Neural crest cell (in vitro differentiated cells): ENCODE measurements at regions not wholly inside any gene's neighbourhood (a gene's known extent, or its start where the extent isn't known, plus 50 kb on each side); places are given as distances from the start of the nearest gene placed in this dataset.

Experiments
- DNase-seq: peaks from one replicate; pipeline ENCODE4 v3.0.0; 2021; ENCODE audit warnings: low read depth, mixed read lengths, low spot score
- H3K27ac Mint-ChIP-seq: one replicate; pipeline ENCODE4 v1.8.0; 2021; ENCODE audit warnings: mild to moderate bottlenecking, mixed read lengths; ENCODE audit not compliant: unreplicated experiment
- H3K27me3 Mint-ChIP-seq: 2 replicates; pipeline ENCODE4 v1.8.0; 2021; ENCODE audit warnings: low read depth, mild to moderate bottlenecking, mixed read lengths
- H3K36me3 Mint-ChIP-seq: 2 replicates; pipeline ENCODE4 v1.8.0; 2021; ENCODE audit warnings: low read depth, mild to moderate bottlenecking, mixed read lengths
- H3K4me1 Mint-ChIP-seq: 2 replicates; pipeline ENCODE4 v1.8.0; 2021; ENCODE audit warnings: mixed read lengths
- H3K4me3 Mint-ChIP-seq: one replicate; pipeline ENCODE4 v1.8.0; 2021; ENCODE audit warnings: mild to moderate bottlenecking, mixed read lengths
- H3K9me3 Mint-ChIP-seq: 2 replicates; pipeline ENCODE4 v1.8.0; 2021; ENCODE audit warnings: mixed read lengths
- TF ChIP-seq, protein P1 (sequence below): fragments of 200-600 bp; sonication (generic); conservative IDR thresholded peaks from 2 replicates; pipeline ENCODE4 v1.5.0; 2021; ENCODE audit warnings: antibody characterized with exemption, mild to moderate bottlenecking

DNA sequence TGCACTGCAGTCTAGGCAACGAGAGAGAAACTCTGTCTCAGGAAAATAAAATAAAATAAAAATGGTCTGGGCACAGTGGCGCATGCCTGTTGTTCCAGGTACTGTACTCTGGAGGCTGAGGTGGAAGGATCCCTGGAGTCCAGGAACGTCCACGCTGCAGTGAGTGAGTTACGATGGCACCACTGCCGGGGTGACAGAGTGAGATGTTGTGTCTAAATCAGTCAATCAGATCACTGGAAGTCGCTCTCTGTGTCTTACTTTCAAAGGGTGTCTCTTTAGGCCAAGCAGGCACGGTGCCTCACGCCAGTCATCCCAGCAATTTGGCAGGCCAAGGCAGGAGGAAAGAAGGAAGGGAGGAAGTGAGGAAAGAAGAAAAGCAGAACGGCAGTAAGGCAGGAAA lies 112.2 kb upstream of the ANKRD30BL start:
- Mint-ChIP-seq H3K27ac (peak overlapping the region; percentile 47), H3K4me3 (no peak overlapping the region), H3K27me3 (no peaks in the 10 kb centered on the region), H3K4me1 (no peaks in the 10 kb centered on the region), H3K9me3 (peaks cover 2% of the 10 kb centered on the region), H3K36me3 (peaks cover 3% of the 10 kb centered on the region)
- TF ChIP-seq, protein P1, sequence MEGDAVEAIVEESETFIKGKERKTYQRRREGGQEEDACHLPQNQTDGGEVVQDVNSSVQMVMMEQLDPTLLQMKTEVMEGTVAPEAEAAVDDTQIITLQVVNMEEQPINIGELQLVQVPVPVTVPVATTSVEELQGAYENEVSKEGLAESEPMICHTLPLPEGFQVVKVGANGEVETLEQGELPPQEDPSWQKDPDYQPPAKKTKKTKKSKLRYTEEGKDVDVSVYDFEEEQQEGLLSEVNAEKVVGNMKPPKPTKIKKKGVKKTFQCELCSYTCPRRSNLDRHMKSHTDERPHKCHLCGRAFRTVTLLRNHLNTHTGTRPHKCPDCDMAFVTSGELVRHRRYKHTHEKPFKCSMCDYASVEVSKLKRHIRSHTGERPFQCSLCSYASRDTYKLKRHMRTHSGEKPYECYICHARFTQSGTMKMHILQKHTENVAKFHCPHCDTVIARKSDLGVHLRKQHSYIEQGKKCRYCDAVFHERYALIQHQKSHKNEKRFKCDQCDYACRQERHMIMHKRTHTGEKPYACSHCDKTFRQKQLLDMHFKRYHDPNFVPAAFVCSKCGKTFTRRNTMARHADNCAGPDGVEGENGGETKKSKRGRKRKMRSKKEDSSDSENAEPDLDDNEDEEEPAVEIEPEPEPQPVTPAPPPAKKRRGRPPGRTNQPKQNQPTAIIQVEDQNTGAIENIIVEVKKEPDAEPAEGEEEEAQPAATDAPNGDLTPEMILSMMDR, result no peak
- no peak for DNase-seq

DNA sequence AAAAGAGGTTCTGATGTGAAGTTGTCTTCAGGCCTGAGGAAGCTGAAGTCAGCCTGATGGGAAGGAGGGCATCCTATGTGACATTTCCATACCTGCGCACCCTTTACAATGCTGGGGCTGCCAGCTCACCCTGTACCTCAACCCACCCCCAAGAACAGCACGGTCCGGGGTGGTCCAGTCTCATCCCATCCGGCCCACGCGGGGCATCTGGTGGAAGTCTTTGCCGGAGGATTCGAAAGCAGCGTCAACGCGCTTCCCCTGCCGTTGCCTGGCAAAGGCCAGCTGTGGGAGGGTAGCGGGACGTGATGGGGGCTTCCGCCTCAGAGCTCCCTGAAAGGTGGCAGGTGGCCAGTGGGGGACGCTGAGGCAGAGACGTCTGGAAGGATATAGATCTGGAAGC lies 113.6 kb upstream of the ANKRD30BL start:
- Mint-ChIP-seq H3K9me3 (peaks cover 2% of the 10 kb centered on the region), H3K27ac (no peak overlapping the region)
- TF ChIP-seq, protein P1, result no peak

DNA sequence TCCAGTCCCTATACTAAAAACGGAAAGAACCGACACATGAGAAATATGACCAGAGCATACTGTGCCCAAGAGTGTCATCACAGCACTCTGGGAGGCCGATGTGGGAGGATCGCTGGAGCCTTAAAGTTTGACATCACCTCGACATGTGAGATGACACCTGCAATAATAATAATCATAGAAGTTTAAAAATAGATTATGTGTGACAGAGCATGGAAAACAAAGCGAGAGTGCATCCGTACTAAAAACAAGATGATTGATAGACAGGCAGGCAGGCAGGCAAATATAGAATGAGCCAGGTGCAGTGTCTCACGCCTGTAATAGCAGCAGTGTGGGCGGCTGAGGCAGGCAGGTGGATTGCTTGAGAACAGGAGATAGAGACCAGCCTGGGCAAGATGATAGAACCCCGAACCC lies 114.8 kb upstream of the ANKRD30BL start:
- Mint-ChIP-seq H3K9me3 (peaks cover 2% of the 10 kb centered on the region), H3K36me3 (peaks cover 3% of the 10 kb centered on the region), H3K4me1 (no peaks in the 10 kb centered on the region), H3K4me3 (no peak overlapping the region), H3K27ac (no peak overlapping the region), H3K27me3 (no peaks in the 10 kb centered on the region)
- no peak for DNase-seq
- TF ChIP-seq, protein P1, result no peak

More for the DNA sequence above, 113.6 kb upstream of the ANKRD30BL start:
- no peaks in the 10 kb centered on the region for H3K27me3 Mint-ChIP-seq
- no peaks in the 10 kb centered on the region for H3K4me1 Mint-ChIP-seq
- DNase-seq, result no peak
- H3K36me3 Mint-ChIP-seq, result peaks cover 3% of the 10 kb centered on the region
- H3K4me3 Mint-ChIP-seq, result no peak overlapping the region

DNA sequence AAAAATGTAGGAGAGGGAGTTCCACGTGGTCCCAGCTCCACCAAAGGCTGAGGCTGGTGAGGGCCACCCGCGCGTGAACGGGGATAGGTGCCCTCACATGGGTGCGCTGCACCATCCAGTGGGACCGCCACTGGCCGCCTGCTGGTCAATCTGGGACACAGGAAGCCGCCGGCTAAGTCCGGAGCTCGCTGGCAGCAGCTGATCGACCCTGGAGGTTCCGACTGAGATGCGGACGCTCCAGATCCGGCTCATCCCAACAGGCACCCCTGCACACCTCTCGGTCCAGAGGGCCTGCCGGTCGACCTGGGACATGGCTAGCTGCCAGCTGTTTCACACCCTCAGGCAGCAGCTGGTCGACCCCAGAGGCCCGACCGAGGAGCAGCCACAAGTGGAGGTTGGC lies 116.5 kb upstream of the ANKRD30BL start:
- peaks cover 3% of the 10 kb centered on the region for H3K36me3 Mint-ChIP-seq

DNA sequence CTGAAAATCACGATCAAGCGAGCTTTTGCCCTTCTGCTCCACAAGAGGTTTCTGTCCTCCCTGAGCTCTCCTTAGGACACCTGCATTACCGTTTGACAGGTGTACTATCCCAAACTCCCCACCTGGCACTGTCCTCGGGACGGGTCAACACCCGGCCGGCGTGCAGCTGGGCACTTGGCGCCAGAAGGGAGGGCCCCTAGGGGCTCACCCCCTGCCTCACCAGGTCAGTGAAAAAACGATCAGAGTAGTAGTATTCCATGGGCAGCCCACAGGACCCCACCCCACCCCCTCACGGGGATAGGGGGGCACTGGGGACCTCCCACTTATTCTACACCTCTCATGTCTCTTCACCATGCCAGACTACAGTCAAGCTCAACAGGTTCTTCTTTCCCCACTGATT lies 117.6 kb upstream of the ANKRD30BL start:
- TF ChIP-seq, protein P1, result no peak
- peaks cover 3% of the 10 kb centered on the region for H3K36me3 Mint-ChIP-seq
- H3K4me3 Mint-ChIP-seq, result no peak overlapping the region
- peaks cover 2% of the 10 kb centered on the region for H3K9me3 Mint-ChIP-seq
- H3K4me1 Mint-ChIP-seq, result no peaks in the 10 kb centered on the region
- H3K27me3 Mint-ChIP-seq, result no peaks in the 10 kb centered on the region
- H3K27ac Mint-ChIP-seq, result no peak overlapping the region
- no peak for DNase-seq

More for the DNA sequence above, 116.5 kb upstream of the ANKRD30BL start:
- DNase-seq, result no peak
- H3K27me3 Mint-ChIP-seq, result no peaks in the 10 kb centered on the region
- TF ChIP-seq, protein P1, result no peak
- H3K27ac Mint-ChIP-seq, result no peak overlapping the region
- H3K9me3 Mint-ChIP-seq, result peaks cover 2% of the 10 kb centered on the region
- no peaks in the 10 kb centered on the region for H3K4me1 Mint-ChIP-seq
- no peak overlapping the region for H3K4me3 Mint-ChIP-seq
